Kidney epithelial cell (primary cell): ENCODE measurements at regions not wholly inside any gene's neighbourhood (a gene's known extent, or its start where the extent isn't known, plus 50 kb on each side); places are given as distances from the start of the nearest gene placed in this dataset.

Experiments
- DNase-seq: peaks from one replicate; pipeline ENCODE4 v3.0.0-alpha.2; 2010; ENCODE audit warnings: low read depth
- H3K27me3 ChIP-seq: 2 replicates; pipeline ENCODE4 v1.6.0; 2011; ENCODE audit warnings: low read length; ENCODE audit not compliant: control insufficient read depth, insufficient read depth
- H3K36me3 ChIP-seq: 2 replicates; pipeline ENCODE4 v1.5.1; 2011; ENCODE audit warnings: low read length; ENCODE audit not compliant: control insufficient read depth, insufficient read depth
- H3K4me3 ChIP-seq: 2 replicates; pipeline ENCODE4 v1.5.1; 2011; ENCODE audit warnings: low read depth, mild to moderate bottlenecking, control low read depth, low read length
- TF ChIP-seq, protein P1 (sequence below): IDR thresholded peaks from 2 replicates; pipeline ENCODE4 v1.5.1; 2011; ENCODE audit warnings: mild to moderate bottlenecking, moderate library complexity, low read length, control low read depth, inconsistent platforms; ENCODE audit not compliant: insufficient read depth, poor library complexity, severe bottlenecking

DNA sequence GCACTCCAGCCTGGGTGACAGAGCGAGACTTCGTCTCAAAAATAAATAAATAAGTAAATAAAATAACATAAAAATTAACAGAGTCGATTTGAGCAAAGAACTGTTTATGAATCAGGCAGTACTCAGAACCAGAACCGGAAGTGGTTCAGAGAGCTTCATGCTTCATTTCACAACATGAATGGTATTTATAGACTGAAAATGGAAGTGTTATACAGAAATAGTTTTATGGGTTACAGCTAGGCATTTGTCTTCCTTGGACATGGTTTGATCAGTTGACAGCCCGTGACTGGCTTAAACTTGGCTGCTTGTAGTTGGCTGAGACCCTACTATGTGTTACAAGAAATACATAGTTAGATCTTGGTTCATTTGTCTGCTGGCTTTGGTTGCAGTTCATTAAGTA is 216.0 kb upstream of the MCTP2 start:
- DNase-seq = no peak
- TF ChIP-seq, protein P1, sequence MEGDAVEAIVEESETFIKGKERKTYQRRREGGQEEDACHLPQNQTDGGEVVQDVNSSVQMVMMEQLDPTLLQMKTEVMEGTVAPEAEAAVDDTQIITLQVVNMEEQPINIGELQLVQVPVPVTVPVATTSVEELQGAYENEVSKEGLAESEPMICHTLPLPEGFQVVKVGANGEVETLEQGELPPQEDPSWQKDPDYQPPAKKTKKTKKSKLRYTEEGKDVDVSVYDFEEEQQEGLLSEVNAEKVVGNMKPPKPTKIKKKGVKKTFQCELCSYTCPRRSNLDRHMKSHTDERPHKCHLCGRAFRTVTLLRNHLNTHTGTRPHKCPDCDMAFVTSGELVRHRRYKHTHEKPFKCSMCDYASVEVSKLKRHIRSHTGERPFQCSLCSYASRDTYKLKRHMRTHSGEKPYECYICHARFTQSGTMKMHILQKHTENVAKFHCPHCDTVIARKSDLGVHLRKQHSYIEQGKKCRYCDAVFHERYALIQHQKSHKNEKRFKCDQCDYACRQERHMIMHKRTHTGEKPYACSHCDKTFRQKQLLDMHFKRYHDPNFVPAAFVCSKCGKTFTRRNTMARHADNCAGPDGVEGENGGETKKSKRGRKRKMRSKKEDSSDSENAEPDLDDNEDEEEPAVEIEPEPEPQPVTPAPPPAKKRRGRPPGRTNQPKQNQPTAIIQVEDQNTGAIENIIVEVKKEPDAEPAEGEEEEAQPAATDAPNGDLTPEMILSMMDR = no peak
- no peak overlapping the region for H3K4me3 ChIP-seq
- no peaks in the 10 kb centered on the region for H3K36me3 ChIP-seq
- no peaks in the 10 kb centered on the region for H3K27me3 ChIP-seq

DNA sequence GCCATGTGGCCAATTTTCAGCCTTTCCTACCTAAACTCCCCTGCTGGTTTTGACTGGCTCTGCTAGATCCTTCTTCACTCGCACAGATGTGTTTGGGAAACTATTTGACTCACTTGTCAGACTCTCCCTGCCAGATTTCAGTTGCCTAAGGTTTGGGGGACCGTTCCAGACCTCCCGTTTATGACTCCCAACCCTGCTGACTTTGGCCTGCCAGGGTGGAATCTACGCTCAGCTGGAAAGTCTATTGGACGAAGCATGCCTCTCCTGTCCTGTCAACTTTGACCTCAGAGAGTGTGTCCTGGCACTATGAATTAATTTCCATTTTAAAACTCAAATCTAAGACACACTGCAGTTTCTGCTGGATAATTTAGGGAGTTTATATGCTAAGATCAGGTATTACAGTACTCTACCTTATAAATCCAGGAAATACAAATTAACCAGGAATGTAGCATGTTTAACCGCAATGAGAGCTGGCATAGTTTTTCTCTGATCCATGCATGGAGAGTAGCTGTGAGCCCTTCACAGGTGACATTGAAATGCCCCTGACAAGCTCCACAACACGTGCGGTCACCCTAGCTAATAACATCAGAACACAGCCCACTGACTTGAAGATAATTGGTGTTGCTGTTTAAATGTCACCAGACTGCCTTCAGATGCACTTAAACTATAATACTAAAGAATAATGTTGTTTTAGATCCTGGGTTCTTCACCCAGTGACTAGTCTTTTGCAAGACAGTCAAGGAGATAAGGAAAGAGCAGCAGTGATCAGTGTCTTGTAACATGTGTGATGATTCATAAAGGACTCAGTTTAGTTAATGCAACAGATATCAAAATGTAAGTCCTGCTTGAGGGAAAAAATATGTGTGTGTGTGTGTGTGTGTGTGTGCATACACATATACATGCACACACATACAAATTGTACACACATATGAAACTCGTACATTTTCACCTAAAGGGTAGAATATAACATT is 223.0 kb upstream of the MCTP2 start:
- DNase-seq = no peak
- Histone ChIP-seq H3K27me3 (no peaks in the 10 kb centered on the region), H3K36me3 (no peaks in the 10 kb centered on the region), H3K4me3 (no peak overlapping the region)
- TF ChIP-seq, protein P1 = no peak

DNA sequence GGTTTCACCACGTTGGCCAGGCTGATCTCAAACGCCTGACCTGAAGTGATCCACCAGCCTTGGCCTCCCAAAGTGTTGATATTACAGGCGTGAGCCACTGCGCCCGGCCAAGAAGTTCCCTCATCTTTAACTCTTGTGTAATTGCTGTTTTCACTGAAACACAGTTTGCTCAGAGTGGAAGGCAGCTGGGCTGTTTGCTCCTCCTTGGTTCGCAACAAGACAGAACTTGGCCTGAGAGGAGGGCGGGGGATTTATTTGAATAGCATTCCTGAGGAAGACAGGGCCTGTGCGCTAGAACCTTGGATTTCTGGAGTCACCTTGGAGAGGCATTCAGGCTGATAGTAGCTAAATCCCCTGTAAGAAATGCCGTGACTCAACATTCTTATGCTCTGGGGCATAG is 226.7 kb upstream of the MCTP2 start:
- DNase-seq = no peak
- Histone ChIP-seq H3K36me3 (no peaks in the 10 kb centered on the region), H3K27me3 (no peaks in the 10 kb centered on the region), H3K4me3 (no peak overlapping the region)
- TF ChIP-seq, protein P1 = no peak

DNA sequence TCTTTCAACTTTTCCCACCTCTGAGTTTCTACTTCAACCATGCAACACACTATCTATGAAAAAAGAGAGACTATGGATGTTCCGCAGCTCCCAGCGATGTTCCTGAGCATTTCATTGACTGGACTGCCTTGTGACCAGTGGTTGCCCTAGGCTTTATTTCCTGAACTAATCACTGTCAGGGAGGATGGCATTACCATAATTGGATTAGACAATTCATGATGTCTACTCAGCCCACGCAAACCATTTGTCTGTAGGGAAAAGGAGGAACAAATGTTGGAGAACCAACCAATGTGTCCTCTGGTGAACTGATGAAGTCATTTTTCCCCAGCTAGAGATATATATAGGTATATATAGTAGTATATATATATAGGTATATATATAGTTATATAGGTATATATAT is 229.3 kb upstream of the MCTP2 start:
- H3K4me3 ChIP-seq = no peak overlapping the region
- TF ChIP-seq, protein P1 = no peak
- H3K27me3 ChIP-seq = no peaks in the 10 kb centered on the region
- H3K36me3 ChIP-seq = no peaks in the 10 kb centered on the region
- no peak for DNase-seq

DNA sequence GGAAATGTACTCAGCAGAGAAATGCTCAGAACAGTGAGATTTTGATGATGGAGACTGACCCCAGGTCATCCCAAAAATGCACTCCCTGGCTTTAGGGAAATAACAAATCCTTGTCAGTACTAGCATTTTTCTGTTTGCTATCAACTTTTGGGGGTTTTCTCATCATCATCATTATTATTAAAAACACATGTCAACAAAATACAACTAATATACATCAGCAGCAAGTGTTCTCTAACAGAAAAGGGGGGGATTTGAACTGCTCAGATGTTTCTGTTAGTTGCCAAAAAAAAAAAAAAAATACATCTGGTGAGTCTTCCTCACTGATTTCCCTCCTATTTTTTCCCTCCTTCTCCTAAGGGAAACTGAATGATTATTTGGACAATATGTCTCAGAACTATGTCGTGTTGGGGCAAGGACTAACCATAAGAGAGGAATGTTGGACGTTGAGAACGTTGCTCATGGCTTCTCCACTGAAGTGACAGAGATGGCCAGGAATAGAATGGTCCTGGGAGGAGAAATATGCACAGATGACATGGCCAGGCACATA is 230.0 kb upstream of the MCTP2 start:
- H3K27me3 ChIP-seq = no peaks in the 10 kb centered on the region
- TF ChIP-seq, protein P1 = no peak
- no peak for DNase-seq
- H3K4me3 ChIP-seq = no peak overlapping the region
- H3K36me3 ChIP-seq = no peaks in the 10 kb centered on the region

DNA sequence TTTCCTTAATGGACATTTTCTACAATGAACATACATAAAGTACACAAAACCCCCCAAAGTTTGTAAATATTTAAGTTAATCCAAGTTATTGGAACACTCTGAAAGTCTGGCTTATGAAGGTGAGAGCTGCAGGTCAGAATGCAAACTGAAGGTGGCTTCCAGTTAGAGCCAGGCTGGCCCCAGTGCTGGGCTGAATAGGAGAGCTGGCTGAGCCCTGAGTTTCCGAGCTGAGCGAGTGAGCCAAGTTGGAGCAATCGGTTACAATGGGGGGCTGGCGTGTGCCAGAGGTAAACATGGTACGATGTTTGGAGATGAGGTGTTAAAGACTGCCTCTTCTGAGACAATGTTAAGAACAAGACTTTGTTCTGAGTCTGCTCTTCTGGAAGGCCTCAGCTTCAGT is 230.8 kb upstream of the MCTP2 start:
- TF ChIP-seq, protein P1 = no peak
- no peaks in the 10 kb centered on the region for H3K36me3 ChIP-seq
- DNase-seq = no peak
- no peaks in the 10 kb centered on the region for H3K27me3 ChIP-seq
- H3K4me3 ChIP-seq = no peak overlapping the region
